ENCODE measurements at regions not wholly inside any gene's neighbourhood (a gene's known extent, or its start where the extent isn't known, plus 50 kb on each side); places are given as distances from the start of the nearest gene placed in this dataset.

GRCh38 chr7:132066761-132067171 lies 509.5 kb downstream of the PLXNA4 start:
- DNase-seq (peak; percentile 48), ATAC-seq (ENCODE audit: low read depth) (peak; percentile 45)
- peak overlapping the region; percentile 8 for H2AK9ac ChIP-seq (replicated peaks; ENCODE audit: low read depth, low read length, poor library complexity)
- CTCF ChIA-PET = interaction anchor here (1.2 kb wide), 1 partner anchor 9 kb away, joined by 3 read pairs; no protein-coding TSS in a partner anchor
- H3K14ac ChIP-seq (replicated peaks; ENCODE audit: low read depth, low read length) = peak overlapping the region; percentile 27; the same call in 1 of the 2 replicates
- H3K27ac ChIP-seq (ENCODE audit: insufficient read depth, low read length) = peak overlapping the region; percentile 73
- peak overlapping the region; percentile 78 for H3K23ac ChIP-seq (ENCODE audit: low read depth, low read length)
- dilution Hi-C loops (cut with HindIII; ENCODE audit: low sequenced_read_pairs, unreplicated experiment) = no loop called here
- WGBS, 2 experiments (ENCODE audit: extremely low coverage in 2 of 2, insufficient read length in 1 of 2) = 0% methylated on average over 5 of the region's 12 CpGs; no CpG with 5 or more reads in 1 of the 2 experiments
- H3K56ac ChIP-seq (ENCODE audit: extremely low read depth, insufficient read depth, low read length) = peak overlapping the region; percentile 60; the same call in 1 of the 2 replicates
- intact Hi-C loops (cut with micrococcal nuclease) = no loop called here
- H4K5ac ChIP-seq (ENCODE audit: low read depth, low read length) = peak overlapping the region; percentile 27
- peak overlapping the region; percentile 93 for H2AFZ ChIP-seq (replicated peaks; ENCODE audit: low read length, poor library complexity)
- peak overlapping the region; percentile 87 for H3K18ac ChIP-seq (ENCODE audit: low read depth, low read length)
- peak overlapping the region; percentile 95 for H2BK5ac ChIP-seq (ENCODE audit: low read depth, low read length, poor library complexity, severe bottlenecking)
- H4K20me1 ChIP-seq (ENCODE audit: insufficient read depth, low read length) = no peaks in the 10 kb centered on the region
- in situ Hi-C loops (cut with MboI; ENCODE audit: low sequenced_read_pairs) = no loop called here
- no TSS peak for BruUV-seq (replicated peaks)
- peak overlapping the region; percentile 95 for H2BK120ac ChIP-seq (ENCODE audit: low read depth, low read length)
- no peaks in the 10 kb centered on the region; the same call in 1 of the 2 replicates for H3K27me3 ChIP-seq (ENCODE audit: control insufficient read depth, insufficient read depth, low read length)
- H2BK15ac ChIP-seq (ENCODE audit: low read depth, low read length) = peak overlapping the region; percentile 96; the same call in 2 of the 3 replicates
- TF ChIP-seq MAZ (IDR thresholded peaks at IDR 0.05; ENCODE audit: borderline replicate concordance, low read depth, low read length) (peak; percentile 18; the same call in 1 of the 2 replicates), RFX5 (IDR thresholded peaks at IDR 0.05; ENCODE audit: low read depth, low read length) (no peak)
- peaks cover 20% of the 10 kb centered on the region for H3K9me1 ChIP-seq (ENCODE audit: insufficient read depth, low read length)
- peak overlapping the region; percentile 71 for H3K4me2 ChIP-seq (ENCODE audit: low read depth, low read length)
- peak overlapping the region; percentile 98 for H3K4ac ChIP-seq (ENCODE audit: low read depth, low read length)
- no peaks in the 10 kb centered on the region for H3K36me3 ChIP-seq (ENCODE audit: control insufficient read depth, insufficient read depth, low read length)
- H3K79me1 ChIP-seq (ENCODE audit: low read depth in 1 of 2, low read length in 2 of 2) = no peaks in the 10 kb centered on the region
- H3K9me3 ChIP-seq (ENCODE audit: control insufficient read depth, insufficient read depth, low read length) = no peaks in the 10 kb centered on the region
- POLR2A ChIA-PET (ENCODE audit: unreplicated experiment) = no interaction called here
- H3K4me3 ChIP-seq (ENCODE audit: insufficient read depth, low read depth, low read length) = no peak overlapping the region
- H4K8ac ChIP-seq (ENCODE audit: low read depth in 2 of 2, low read length in 2 of 2) = peak overlapping the region; percentile 86 to 92
- H4K91ac ChIP-seq (ENCODE audit: insufficient read depth, low read depth, low read length) = peak overlapping the region; percentile 98
- H2BK20ac ChIP-seq (ENCODE audit: low read depth, low read length) = peak overlapping the region; percentile 96
- H3K4me1 ChIP-seq (ENCODE audit: control insufficient read depth, insufficient read depth, low read length) = peaks cover 17% of the 10 kb centered on the region
- 0 out of 2 replicates have a peak overlapping the region, but pooled peaks have one; percentile 66 for H2AK5ac ChIP-seq (ENCODE audit: low read depth, low read length)
- peak overlapping the region; percentile 15; the same call in 1 of the 2 replicates for H3K9ac ChIP-seq (ENCODE audit: low read depth, low read length)

Data from IMR-90 (cell line).